ENCODE measurements at regions not wholly inside any gene's neighbourhood (a gene's known extent, or its start where the extent isn't known, plus 50 kb on each side); places are given as distances from the start of the nearest gene placed in this dataset.
A peak's percentile ranks its signal among the peaks of the same experiment; 100 is the strongest.
"Not testable (repeated sequence)": the region's sequence is repeated elsewhere in the genome, so short reads cannot be mapped to it uniquely, and the experiment has no call there.

- not testable (repeated sequence) for DNase-seq
These were observed 64.0 kb upstream of the PLEKHM1 start for GRCh38 chr17:45554479-45554878.

- not testable (repeated sequence) for DNase-seq
These were observed 68.3 kb upstream of the PLEKHM1 start for GRCh38 chr17:45558821-45559220.

GRCh38 chr17:45562868-45563267 lies 72.3 kb upstream of the PLEKHM1 start:
- DNase-seq: not testable (repeated sequence)

GRCh38 chr17:45563283-45563682 lies 72.8 kb upstream of the PLEKHM1 start:
- not testable (repeated sequence) for DNase-seq

- DNase-seq: not testable (repeated sequence)
These were observed 77.8 kb upstream of the PLEKHM1 start for GRCh38 chr17:45568275-45568674.

GRCh38 chr17:45573326-45573725 lies 82.8 kb upstream of the PLEKHM1 start:
- not testable (repeated sequence) for DNase-seq

- DNase-seq: no peak
These were observed 83.6 kb upstream of the PLEKHM1 start for GRCh38 chr17:45573924-45574770.

- no peak for DNase-seq
These were observed 84.8 kb upstream of the PLEKHM1 start for GRCh38 chr17:45575126-45575885.

GRCh38 chr17:45576527-45577307 lies 86.2 kb upstream of the PLEKHM1 start:
- DNase-seq: not testable (repeated sequence)

- no peak for DNase-seq
These were observed 87.2 kb upstream of the PLEKHM1 start for GRCh38 chr17:45577571-45578279.

GRCh38 chr17:45578516-45579455 lies 88.3 kb upstream of the PLEKHM1 start:
- DNase-seq: no peak

GRCh38 chr17:45579529-45580495 lies 89.3 kb upstream of the PLEKHM1 start:
- DNase-seq: no peak

- no peak for DNase-seq
These were observed 90.4 kb upstream of the PLEKHM1 start for GRCh38 chr17:45580924-45581323.

- no peak for DNase-seq
These were observed 91.3 kb upstream of the PLEKHM1 start for GRCh38 chr17:45581860-45582259.

- DNase-seq: peak; percentile 54
These were observed 93.8 kb upstream of the PLEKHM1 start for GRCh38 chr17:45584092-45585036.

- DNase-seq: peak; percentile 91
These were observed 94.7 kb upstream of the PLEKHM1 start for GRCh38 chr17:45585037-45585733.

GRCh38 chr17:45585794-45586650 lies 95.5 kb upstream of the PLEKHM1 start:
- peak; percentile 40 for DNase-seq

Measured in suppressor macrophage treated with lipopolysaccharide for 4 hours (primary cell).